Smooth muscle cell (in vitro differentiated cells): ENCODE measurements at regions not wholly inside any gene's neighbourhood (a gene's known extent, or its start where the extent isn't known, plus 50 kb on each side); places are given as distances from the start of the nearest gene placed in this dataset.

ENCODE experiments used
- DNase-seq: peaks from one replicate; lab custom pipeline; 2025; ENCODE audit not compliant: unreplicated experiment; lab: John Stamatoyannopoulos, UW
- H2AFZ ChIP-seq: fragments of 200-600 bp; sonication (generic); 2 replicates; pipeline ENCODE4 v1.6.0; 2016; ENCODE audit warnings: antibody characterized with exemption, low read depth, mild to moderate bottlenecking
- H3F3A ChIP-seq: fragments of 200-600 bp; sonication (generic); 2 replicates; pipeline ENCODE4 v1.6.0; 2017; ENCODE audit warnings: antibody characterized with exemption, low read depth
- H3K27ac ChIP-seq: fragments of 200-600 bp; sonication (generic); 2 replicates; pipeline ENCODE4 v1.5.1; 2016; ENCODE audit warnings: low read depth, mild to moderate bottlenecking
- H3K27me3 ChIP-seq: fragments of 200-600 bp; sonication (generic); 2 replicates; pipeline ENCODE4 v1.6.1; 2016; ENCODE audit warnings: low read depth, mild to moderate bottlenecking
- H3K36me3 ChIP-seq: fragments of 200-600 bp; sonication (generic); 2 replicates; pipeline ENCODE4 v1.5.1; 2016; ENCODE audit warnings: low read depth
- H3K4me1 ChIP-seq: fragments of 200-600 bp; sonication (generic); 2 replicates; pipeline ENCODE4 v1.5.1; 2016; ENCODE audit warnings: low read depth
- H3K4me2 ChIP-seq: fragments of 200-600 bp; sonication (generic); 2 replicates; pipeline ENCODE4 v1.6.0; 2016; ENCODE audit warnings: mild to moderate bottlenecking
- H3K4me3 ChIP-seq: fragments of 200-600 bp; sonication (generic); 2 replicates; pipeline ENCODE4 v1.5.1; 2016; ENCODE audit warnings: mild to moderate bottlenecking
- H3K79me2 ChIP-seq: fragments of 200-600 bp; sonication (generic); 2 replicates; pipeline ENCODE4 v1.6.0; 2016; ENCODE audit warnings: low read depth, mild to moderate bottlenecking
- H3K9ac ChIP-seq: fragments of 200-600 bp; sonication (generic); 2 replicates; pipeline ENCODE4 v1.6.0; 2016; ENCODE audit warnings: low read depth
- H3K9me3 ChIP-seq: fragments of 200-600 bp; sonication (generic); replicated peaks from 2 replicates; pipeline ENCODE4 v1.5.1; 2016; ENCODE audit warnings: low read depth
- H4K20me1 ChIP-seq: fragments of 200-600 bp; sonication (generic); 2 replicates; pipeline ENCODE4 v1.6.0; 2016; ENCODE audit warnings: low read depth
- WGBS: methylation state at CpG from one replicate; pipeline ENCODE4 v1.1.7; 2016; ENCODE audit warnings: low lambda C conversion rate; 5-methylcytosine and 5-hydroxymethylcytosine counted together
- TF ChIP-seq, protein P1 (sequence below): fragments of 200-600 bp; sonication (generic); IDR thresholded peaks from 2 replicates; pipeline ENCODE4 v1.5.1; 2017; ENCODE audit warnings: borderline replicate concordance, mild to moderate bottlenecking, antibody characterized with exemption; ENCODE audit not compliant: insufficient read depth, poor library complexity, severe bottlenecking

DNA sequence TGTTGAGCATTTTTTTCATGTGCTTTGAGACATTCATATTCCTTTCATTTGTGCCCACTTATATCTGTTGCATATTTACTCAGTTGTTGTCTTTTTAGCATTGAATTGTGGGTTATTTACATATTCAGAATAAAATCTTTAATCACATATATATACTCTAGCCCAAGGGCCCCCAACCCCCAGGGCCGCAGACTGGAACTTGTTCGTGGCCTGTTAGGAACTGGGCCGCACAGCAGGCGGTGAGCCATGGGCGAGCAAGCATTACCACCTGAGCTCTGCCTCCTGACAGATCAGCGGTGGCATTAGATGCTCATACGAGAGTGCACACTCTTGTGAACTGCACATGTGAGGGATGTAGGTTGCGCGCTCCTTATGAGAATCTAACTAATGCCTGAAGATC, 480.6 kb downstream of the KCTD8 start:
- H3F3A ChIP-seq: no peaks in the 10 kb centered on the region
- H3K27me3 ChIP-seq: no peaks in the 10 kb centered on the region
- H3K27ac ChIP-seq: no peak overlapping the region
- H2AFZ ChIP-seq: no peak overlapping the region
- 95% methylated on average over 9 of the region's 9 CpGs for WGBS
- H3K36me3 ChIP-seq: no peaks in the 10 kb centered on the region
- H3K9me3 ChIP-seq: no peaks in the 10 kb centered on the region
- no peaks in the 10 kb centered on the region for H4K20me1 ChIP-seq
- H3K4me2 ChIP-seq: no peak overlapping the region
- no peak overlapping the region for H3K9ac ChIP-seq
- H3K4me1 ChIP-seq: no peaks in the 10 kb centered on the region
- DNase-seq: no peak
- TF ChIP-seq, protein P1, sequence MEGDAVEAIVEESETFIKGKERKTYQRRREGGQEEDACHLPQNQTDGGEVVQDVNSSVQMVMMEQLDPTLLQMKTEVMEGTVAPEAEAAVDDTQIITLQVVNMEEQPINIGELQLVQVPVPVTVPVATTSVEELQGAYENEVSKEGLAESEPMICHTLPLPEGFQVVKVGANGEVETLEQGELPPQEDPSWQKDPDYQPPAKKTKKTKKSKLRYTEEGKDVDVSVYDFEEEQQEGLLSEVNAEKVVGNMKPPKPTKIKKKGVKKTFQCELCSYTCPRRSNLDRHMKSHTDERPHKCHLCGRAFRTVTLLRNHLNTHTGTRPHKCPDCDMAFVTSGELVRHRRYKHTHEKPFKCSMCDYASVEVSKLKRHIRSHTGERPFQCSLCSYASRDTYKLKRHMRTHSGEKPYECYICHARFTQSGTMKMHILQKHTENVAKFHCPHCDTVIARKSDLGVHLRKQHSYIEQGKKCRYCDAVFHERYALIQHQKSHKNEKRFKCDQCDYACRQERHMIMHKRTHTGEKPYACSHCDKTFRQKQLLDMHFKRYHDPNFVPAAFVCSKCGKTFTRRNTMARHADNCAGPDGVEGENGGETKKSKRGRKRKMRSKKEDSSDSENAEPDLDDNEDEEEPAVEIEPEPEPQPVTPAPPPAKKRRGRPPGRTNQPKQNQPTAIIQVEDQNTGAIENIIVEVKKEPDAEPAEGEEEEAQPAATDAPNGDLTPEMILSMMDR: no peak
- H3K79me2 ChIP-seq: no peaks in the 10 kb centered on the region
- no peak overlapping the region for H3K4me3 ChIP-seq

DNA sequence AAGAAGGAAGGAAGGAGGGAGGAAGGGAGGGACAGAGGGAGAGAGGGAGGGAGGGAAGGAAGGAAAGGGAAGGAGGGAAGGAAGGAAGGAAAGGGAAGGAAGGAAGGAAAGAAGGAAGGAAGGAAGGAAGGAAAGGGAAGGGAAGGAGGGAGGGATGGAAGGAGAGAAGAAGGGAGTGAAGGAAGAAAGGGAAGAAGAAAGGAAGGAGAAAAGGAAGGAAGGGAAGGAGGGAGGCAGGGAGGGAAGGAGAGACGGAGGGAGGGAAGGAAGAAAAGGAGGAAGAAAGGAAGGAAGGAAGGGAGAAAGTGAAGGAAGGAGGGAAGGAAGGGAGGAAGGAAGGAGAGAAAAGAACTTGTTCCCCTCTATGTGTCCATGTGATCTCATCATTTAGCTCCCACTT, 465.0 kb downstream of the KCTD8 start:
- 89% methylated on average over 1 of the region's 1 CpG for WGBS
- no peak overlapping the region for H3K27ac ChIP-seq
- no peaks in the 10 kb centered on the region for H4K20me1 ChIP-seq

DNA sequence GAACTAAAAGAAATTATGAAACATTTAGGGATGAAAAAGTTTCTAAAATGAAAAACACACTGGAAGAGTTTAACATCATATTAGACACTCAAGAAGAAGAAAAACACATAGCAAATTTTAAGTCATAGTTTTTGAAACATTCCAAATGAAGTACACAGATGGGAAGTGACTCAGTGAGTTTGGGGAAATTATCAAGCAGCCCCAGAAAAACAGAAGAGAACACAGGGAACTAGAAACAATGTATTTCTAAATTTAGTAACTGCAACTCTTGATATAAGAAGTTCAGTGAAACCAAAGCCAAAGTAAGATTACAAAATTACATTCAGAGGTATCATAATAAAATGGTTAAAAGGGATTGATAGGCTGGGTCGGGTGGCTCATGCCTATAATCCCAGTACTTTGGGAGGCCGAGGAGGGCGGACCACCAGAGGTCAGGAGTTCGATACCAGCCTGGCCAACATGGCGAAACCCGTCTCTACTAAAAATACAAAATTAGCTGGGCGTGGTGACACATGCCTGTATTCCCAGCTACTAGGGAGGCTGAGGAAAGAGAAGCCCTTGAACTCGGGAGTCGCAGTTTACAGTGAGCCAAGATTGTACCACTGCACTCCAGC, 461.2 kb downstream of the KCTD8 start:
- WGBS: 97% methylated on average over 9 of the region's 9 CpGs
- H3K9me3 ChIP-seq: no peaks in the 10 kb centered on the region
- H2AFZ ChIP-seq: no peak overlapping the region
- H3K79me2 ChIP-seq: no peaks in the 10 kb centered on the region
- no peaks in the 10 kb centered on the region for H3K27me3 ChIP-seq
- H3K9ac ChIP-seq: no peak overlapping the region
- no peak overlapping the region for H3K4me3 ChIP-seq
- no peaks in the 10 kb centered on the region for H4K20me1 ChIP-seq
- no peaks in the 10 kb centered on the region for H3K36me3 ChIP-seq
- H3K4me1 ChIP-seq: no peaks in the 10 kb centered on the region
- H3K27ac ChIP-seq: no peak overlapping the region
- no peaks in the 10 kb centered on the region for H3F3A ChIP-seq
- no peak for DNase-seq
- no peak overlapping the region for H3K4me2 ChIP-seq
- TF ChIP-seq, protein P1: no peak

More for the DNA sequence above, 465.0 kb downstream of the KCTD8 start:
- H3K27me3 ChIP-seq: no peaks in the 10 kb centered on the region
- H2AFZ ChIP-seq: no peak overlapping the region
- H3K4me1 ChIP-seq: no peaks in the 10 kb centered on the region
- no peak overlapping the region for H3K4me3 ChIP-seq
- no peaks in the 10 kb centered on the region for H3F3A ChIP-seq
- TF ChIP-seq, protein P1: no peak
- no peaks in the 10 kb centered on the region for H3K9me3 ChIP-seq
- no peak for DNase-seq
- H3K36me3 ChIP-seq: no peaks in the 10 kb centered on the region
- no peak overlapping the region for H3K4me2 ChIP-seq
- no peaks in the 10 kb centered on the region for H3K79me2 ChIP-seq
- no peak overlapping the region for H3K9ac ChIP-seq

DNA sequence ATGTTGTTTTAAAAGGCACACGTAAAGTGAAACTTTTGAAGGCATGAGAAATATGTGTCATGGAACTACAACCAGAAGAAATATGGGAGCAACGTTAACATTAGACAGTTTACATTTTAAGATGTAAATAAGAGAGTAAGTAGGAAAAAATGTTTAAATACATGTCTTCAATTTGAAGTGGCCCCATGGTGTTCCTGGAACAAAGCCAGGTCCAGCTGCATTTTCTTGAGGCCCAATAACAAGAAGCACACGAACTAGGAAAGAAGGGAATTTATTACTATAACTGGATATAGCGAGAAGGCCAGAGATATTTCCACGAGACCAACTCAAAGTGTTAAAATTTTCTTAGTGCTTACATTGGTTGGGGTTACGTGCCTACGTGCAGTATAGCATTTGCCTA, 458.1 kb downstream of the KCTD8 start:
- no peaks in the 10 kb centered on the region for H3F3A ChIP-seq
- H3K79me2 ChIP-seq: no peaks in the 10 kb centered on the region
- TF ChIP-seq, protein P1: no peak
- H2AFZ ChIP-seq: no peak overlapping the region
- no peak for DNase-seq
- H3K27me3 ChIP-seq: no peaks in the 10 kb centered on the region
- no peak overlapping the region for H3K9ac ChIP-seq
- H3K36me3 ChIP-seq: no peaks in the 10 kb centered on the region
- H3K4me1 ChIP-seq: no peaks in the 10 kb centered on the region
- WGBS: 81% methylated on average over 7 of the region's 7 CpGs
- no peak overlapping the region for H3K4me3 ChIP-seq
- H3K4me2 ChIP-seq: no peak overlapping the region
- no peaks in the 10 kb centered on the region for H3K9me3 ChIP-seq
- no peak overlapping the region for H3K27ac ChIP-seq
- no peaks in the 10 kb centered on the region for H4K20me1 ChIP-seq
